Femur (tissue), 1 donor: ENCODE measurements at regions not wholly inside any gene's neighbourhood (a gene's known extent, or its start where the extent isn't known, plus 50 kb on each side); places are given as distances from the start of the nearest gene placed in this dataset.
A peak's percentile ranks its signal among the peaks of the same experiment; 100 is the strongest.

Source experiments
- DNase-seq: peaks from one replicate; pipeline ENCODE4 v3.0.0-alpha.2; 2017

DNA sequence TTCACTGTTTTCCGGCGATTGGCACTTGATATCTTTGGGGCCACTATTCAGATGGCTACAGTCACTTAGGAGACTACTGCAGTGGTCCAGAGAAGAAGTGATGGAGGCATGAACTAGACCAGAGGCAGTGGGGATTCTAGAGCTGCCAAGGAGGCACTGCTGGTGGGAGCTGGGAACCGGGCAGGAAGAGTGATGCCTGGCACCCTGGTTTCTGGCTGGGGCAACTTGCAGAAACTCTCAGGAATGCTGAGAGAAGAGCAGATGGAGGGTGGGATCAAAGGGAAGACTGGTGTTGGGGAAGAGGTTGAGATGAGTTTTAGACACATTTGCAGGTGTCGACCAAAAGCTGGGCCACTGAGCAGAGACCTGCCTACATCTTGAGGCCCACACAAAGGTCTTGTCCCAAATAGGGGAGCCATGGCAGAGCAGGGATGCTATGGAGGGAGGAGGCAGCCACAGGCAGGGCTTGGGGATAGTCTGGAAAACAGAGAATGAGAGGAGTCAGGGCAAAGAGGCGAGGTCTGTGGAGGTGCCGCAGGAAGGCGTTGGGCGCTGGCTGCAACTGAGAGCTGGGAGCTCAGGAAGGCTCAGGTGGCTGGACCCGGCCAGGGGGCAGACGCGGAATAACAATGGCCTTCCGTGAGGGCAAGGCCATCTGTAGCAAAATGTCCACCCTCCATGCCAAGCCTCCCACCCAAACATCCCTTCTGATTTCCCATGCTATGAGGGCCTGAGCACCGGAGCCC is 118.9 kb downstream of the TOMM20 start:
- DNase-seq, result no peak

DNA sequence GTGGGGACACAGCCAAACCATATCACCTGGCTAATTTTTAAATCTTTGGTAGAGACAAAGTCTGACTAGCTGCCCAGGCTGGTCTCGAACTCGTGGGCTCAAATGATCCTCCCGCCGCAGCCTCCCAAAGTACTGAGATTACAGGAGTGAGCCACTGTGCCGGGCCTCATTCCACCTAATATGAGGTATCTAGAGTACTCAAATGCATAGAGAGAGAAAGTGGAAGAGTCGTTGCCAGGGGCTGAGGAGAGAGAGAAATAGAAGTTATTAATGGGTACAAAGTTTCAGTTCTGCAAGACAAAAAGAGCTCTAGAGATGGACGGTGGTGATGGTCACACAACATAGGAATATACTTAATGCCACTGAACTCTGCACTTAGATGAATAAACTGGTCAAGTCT is 119.6 kb downstream of the TOMM20 start:
- no peak for DNase-seq

DNA sequence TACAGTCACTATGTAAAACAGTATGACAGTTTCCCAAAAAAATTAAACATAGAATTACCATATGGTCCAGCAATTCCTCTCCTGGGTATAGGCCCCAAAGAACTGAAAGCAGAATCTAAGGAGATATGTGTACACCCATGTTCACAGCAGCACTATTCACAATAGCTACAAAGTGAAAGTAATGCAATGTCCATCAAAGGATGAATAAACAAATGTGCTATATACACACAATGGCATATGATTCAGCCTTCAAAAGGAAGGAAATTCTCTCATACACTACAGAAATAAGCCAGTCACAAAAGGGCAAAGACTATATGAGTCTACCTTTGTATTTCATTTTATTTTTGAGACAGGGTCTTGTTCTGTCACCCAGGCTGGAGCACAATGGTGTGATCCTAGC is 120.4 kb downstream of the TOMM20 start:
- no peak for DNase-seq

DNA sequence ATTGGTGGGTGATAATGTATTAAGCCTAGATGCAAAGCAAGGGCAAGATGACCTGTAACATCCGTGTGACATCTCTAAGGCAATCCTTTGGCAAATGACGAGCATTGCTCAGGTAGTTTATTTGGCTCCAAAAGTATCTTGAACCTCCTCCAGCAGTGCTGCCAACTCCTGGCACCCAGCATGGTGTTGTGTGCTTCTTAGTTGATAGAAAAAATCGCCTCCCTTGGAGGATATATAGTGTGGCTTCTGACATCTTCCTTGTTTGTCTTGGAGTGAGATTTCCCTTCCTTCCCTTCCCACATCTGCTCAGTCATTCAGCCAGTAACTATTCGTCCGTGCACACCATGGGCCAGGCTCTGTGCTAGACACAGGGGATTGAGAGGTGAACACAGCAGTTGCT is 121.8 kb downstream of the TOMM20 start:
- no peak for DNase-seq

DNA sequence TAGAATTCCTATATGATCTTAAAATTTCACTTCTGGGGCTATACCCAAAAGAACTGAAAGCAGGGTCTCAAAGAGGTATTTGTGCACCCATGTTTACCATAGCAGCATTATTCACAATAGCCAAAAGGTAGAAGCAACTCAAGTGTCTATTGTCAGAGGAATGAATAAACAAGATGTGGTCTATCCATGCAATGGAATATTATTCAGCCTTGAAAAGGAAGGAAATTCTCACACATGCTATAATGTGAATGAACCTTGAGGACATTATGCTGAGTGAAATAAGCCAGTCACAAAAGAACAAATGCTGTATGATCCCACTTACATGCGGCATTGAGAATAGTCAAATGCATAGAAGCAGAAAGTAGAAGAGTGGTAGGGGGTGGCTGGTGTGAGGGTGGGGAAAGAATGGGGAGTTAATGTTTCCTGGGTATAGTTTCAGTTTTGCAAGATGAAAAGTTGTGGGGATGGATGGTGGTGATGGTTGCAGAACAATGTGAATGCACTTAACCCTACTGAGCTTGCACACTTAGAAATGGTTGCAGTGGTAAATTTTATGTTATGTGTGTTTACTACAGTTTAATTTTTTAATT is 122.4 kb downstream of the TOMM20 start:
- no peak for DNase-seq

DNA sequence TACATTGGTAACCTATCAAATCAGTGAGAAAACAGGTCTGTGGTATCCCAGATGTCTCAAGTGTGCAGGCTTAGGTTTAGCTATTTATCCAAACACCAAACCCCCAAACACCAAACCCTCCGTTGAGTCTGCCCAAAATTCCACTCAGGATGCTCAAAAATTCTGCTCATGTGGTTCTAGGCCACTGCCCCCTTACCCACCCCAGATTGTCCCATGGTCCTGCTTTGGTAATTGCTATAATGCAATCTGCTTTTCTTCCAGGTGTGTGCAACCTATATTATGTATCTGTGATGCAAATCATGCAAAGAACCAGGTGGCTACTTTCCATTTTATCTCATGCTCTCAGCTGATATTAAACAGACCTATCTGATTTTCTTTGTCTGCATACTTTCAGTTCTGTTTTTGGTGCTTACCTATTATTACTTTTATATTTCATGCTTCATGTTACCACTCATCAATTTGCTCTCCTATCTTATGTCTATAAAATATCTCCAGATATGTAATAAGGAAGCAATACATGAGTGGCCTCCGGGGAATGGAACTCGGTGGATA is 123.7 kb downstream of the TOMM20 start:
- no peak for DNase-seq

DNA sequence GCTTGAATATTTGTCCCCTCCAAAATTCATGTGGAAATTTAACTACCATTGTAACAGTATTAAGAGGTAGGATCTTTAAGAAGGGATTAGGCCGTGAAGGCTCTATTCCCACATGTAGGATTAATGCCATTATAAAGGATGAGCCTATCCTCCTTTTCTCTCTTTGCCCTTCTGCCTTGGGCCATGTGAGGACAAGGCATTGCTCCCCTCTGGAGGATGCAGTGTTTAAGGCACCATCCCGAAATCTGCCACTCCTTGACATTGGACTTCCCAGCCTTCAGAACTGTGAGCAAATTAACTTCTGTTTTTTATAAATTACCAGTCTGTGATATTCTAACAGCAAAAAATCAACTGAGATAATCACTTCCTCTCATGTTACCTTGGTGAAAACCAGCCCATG is 124.4 kb downstream of the TOMM20 start:
- no peak for DNase-seq

DNA sequence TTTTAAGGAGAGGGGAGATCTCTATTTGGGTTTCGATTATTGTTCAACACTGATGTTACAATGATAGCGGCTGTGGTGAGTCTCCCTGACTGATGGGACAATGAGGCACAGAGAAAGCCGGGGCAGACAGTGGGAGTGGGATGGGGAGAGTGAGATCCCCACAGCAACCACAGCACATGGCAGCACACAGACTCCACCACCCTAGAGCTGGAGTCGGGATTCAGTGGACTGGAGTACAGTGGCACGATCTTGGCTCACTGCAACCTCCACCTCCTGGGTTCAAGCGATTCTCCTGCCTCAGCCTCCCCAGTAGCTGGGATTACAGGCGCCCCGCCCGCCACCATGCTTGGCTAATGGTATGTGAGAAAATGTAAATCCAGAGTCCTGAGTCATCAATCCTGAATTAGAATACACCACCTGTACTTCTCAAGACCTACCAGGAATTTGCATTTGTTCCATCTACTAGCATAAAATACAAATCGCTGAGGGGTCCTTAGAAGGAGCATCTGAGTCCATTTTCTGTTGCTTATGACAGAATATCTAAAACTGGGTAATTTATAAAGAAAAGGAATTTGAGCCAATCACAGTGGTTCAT is 125.8 kb downstream of the TOMM20 start:
- DNase-seq, result no peak

DNA sequence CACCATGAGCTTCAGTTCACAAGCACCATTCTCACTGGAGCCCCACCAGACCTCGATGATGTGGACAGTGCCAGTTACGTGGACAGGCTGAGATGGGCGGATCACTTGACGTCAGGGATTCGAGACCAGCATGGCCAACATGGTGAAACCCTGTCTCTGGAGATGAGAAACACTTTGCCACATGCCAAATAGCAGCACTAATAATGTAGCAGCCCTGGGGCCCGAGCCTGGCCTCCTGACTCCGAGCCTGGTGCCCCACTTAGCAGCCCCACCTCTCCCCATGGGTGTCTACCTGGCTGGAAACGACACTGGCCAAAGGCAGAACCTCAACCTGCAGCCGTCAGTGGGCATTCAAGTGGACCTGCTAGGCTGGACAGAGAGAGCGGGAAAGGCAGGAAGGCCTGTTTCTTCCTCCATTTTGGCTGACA is 129.1 kb downstream of the TOMM20 start:
- DNase-seq, result no peak

DNA sequence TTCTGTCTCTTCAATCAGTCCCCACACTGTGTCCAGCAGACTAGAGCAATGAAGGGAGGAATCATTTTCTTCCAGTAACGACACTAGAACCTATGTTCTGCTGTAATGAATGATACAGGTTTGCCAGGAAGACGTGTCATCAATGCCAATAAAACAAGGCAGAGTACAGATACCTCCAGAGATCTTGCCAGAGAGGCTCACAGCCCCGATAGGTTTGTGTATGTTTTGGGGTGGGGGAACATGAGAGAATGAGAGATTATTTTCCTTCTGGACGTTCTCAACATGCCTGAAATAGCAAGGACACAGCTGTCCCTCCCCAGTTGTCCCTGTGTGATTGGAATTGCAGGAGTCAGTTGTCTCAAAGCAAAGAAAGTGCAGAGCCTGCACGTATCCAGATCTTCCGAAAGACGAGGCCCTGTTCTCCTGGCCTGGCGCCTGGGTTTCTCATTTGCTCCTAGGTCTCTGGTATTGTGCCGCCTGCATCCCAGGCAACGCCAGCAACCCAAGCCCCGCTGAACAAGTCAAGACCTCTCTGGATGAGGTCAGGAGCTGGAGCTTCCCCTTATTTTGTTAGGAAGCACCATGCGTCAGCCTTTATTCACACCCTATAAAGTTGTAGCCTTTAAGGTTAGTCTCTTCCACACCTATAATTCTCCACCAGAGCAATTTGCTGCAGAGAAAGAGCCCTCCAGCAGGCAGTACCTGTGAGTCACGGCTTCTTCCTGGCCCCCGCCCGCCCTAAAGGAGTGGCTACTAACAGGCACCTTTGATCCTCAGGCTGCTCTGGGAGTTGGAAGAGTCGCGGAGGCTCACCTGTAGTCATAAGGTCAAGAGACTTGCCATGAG is 130.5 kb downstream of the TOMM20 start:
- DNase-seq, result peak; percentile 84

DNA sequence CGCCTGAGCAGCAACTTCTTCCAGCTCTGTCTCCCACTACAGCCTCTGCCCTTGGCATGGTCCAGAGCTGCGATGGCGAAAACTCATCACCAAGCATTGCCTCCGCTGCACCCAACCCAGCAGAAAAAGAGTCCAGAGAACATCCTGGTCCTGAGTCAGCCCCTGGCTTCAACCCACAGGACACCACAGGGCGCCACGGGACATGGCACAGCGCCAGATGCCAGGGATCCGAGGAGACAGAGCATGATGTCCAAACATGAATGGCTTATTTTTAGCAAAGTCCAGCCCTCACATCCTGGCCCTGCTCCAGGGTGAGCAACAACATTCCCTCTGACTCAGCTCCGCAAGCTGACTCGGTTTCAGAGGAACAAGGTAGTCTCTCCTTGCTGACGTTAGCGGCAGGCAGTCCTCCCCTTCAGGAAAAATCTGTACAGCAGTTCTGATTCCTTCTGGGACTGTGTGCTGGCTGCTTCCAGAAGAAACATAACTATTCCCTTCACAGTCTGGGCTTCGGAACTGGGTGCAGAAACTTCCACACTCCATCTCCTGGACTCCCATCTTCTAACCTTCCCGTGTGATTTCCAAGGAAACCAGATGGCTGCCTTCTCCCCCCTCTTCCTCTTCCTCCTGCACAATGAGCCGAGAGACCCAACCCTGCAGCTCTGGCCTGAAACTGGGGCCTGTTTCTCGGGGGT is 131.3 kb downstream of the TOMM20 start:
- DNase-seq, result peak; percentile 94

DNA sequence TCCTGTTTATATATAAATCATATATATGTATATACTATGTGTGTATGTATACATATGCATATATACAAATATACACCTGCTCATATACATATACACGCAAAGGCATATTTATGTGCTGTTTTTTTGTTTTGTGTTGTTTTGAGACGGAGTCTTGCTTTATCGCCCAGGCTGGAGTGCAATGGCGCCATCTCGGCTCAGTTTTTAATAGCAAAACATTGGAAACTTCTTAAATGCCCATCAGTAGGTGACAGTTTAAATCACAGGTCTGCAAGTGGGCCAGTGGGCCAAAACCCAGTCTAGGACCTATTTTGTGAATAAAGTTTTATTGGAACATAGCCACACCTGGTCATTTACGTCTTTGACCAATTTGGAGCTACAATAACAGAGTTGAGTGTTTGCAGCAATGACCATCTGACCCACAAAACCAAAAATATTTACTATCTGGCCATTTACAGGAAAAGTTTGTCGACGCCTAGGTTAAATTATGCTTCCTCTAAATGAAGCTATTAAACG is 132.3 kb downstream of the TOMM20 start:
- DNase-seq, result no peak

DNA sequence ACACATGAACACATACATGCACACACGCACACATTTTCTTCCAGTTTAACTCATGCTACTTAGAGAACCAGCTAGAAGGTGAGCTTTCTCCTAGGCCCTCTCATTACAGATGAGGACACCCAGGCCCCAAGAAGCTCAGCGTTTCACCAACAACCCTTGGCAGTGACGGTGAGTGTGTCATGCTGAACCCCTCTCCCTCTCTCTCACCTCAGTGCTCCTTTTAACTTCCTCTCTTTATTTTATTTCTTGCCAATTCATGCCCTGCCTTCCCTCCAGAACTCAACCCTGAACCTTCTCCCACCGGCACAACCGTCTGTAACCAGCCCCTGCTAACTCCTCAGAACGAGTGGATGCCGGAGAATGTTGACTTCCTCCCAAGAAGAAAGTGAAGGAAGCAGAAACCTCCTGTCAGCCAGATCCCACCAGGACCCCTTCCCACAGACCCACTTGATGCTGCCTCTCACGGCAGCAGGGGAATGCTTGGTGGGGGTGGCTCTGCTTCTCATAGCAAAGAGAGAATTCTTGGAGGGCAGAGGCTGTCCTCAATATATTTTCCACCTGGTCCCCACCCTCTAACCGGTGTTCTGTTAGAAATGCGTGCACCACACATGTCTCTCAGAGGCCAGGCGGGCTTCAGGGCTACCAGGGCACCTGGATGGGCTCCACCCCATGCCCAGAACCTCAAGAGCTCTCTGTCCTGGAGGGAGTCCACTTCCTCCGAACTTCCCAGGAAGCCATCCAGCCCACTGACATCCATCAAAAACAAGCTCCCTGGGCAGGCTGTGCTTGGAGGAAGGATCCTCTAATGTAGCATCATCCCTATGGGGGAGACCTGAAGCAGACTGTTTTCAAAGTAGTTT is 134.0 kb downstream of the TOMM20 start:
- no peak for DNase-seq

DNA sequence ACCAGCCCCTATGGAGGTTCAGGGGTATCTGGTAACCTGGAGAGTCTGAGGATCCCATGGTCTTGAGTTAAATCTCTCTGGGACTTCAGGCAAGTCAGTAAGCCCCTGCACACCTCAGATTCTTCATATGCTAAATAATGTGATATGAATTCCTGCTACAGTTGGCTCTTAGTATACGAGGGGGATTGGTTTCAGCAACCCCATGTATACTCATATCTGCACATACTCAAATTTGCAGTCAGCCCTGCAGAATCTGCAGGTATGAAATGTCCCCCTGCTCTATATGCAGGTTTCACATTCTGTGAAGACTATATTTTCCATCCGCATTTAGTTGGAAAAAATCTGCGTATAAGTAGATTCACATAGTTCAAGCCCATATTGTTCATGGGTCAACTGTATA is 136.6 kb downstream of the TOMM20 start:
- DNase-seq, result no peak

DNA sequence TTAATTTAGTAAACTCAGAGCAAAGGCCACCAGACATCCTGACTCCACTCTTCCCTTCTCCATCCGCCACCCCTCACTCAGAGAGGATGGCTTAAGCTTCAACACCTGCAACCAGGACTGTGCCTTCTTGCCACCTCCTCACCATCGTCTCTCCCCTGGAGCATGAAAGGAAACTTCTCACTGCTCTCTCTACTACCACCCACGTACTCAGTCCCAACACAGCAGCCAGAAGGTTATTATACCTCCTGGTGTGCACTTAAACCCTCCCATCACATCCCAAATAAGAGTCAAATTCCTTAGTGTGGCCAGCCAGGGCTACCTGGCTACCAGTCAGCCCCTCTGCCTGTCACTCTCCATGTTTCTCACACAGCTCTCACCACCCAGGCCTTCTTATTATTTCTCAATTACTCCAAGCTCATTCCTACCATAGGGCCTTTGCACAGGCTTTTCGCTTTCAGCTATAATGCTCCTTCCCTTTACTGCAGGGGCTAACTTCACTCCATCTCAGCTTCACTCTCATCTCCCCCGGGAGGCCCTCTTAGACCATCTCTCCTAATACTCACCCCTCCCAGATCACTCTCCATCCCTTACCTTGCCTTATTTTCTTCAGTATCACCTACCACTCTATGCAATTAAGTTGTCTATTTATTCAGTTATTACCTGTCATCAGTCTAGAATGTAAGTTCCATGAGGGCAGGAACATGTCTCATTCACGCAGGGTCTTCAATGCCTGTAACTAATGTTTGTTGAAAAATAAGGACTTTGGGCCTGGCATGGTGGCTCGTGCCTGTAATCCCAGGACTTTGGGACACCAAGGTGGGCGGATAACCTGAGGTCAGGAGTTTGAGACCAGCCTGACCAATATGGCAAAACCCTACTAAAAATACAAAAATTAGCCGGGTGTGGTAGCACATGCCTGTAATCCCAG is 137.5 kb downstream of the TOMM20 start:
- DNase-seq, result no peak

DNA sequence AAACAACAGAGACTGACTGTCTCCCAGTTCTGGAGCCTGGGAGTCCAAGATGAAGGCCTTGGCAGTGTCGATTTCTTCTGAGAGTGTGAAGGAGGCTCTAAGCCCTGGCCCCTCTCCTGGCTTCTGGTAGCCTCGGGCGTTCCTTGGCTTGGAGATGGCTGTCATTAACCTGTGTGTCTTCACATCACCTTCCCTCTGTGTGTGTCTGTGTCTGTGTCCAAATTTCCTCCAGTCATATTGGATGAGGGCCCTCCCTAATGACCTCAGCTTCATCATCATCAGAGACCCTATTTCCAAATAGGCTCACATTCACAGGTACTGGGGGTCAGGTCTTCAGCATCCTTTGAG is 138.3 kb downstream of the TOMM20 start:
- no peak for DNase-seq

DNA sequence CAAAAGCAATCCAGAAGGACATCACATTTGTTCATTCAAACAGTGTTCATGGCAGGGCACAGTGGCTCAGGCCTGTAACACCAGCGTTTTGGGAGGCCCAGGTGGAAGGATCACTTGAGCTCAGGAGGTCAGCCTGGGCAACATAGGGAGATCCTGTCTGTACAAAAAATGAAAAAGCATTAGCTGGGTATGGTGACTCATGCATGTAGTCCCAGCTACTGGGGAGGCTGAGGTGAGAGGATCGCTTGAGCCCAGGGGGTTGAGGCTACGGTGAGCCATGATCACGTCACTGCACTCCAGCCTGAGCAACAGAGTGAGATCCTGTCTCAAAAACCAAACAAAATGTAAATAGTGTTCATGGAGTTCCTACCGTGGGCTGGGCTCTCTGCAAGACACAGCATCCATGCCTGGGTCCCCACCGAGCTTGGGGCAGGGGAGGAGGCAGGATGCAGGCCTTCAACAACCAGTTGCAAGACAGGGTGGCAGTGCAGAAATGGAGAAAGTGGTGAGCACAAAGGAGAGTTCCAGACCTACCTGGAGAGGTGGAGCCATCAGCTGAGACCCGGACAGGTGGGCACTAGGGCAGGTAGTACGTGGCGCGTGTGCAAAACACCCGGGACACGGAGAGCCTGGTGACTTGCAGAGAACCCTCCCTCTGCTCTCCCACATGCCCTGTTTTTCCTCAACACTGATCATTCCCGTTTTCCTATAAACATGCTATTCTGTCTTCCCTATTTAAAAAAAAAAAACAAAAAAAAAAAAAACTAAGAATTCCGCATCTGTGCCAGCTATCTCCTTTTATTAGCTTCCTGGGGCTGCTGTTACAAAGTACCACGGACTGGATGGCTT is 138.9 kb downstream of the TOMM20 start:
- no peak for DNase-seq

DNA sequence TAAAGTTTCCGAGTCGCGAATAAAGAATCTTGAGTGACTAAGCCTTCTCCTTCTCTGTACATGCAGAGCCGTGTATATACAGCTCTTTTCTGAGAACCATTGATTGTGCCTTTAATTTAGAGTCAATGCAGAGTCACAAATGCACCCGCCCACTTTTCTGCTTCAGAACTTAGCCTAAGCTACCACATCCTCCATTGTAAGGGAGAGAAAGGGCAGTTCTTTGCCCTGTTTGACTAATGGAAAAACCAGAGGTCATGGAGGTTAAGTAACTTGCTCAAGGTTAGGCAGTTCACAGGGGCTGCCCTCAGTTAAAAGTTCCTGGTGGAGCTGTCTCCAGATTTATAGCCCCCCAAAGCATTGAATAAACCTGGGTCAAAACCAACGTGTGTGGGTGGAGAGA is 139.6 kb downstream of the TOMM20 start:
- DNase-seq, result no peak

DNA sequence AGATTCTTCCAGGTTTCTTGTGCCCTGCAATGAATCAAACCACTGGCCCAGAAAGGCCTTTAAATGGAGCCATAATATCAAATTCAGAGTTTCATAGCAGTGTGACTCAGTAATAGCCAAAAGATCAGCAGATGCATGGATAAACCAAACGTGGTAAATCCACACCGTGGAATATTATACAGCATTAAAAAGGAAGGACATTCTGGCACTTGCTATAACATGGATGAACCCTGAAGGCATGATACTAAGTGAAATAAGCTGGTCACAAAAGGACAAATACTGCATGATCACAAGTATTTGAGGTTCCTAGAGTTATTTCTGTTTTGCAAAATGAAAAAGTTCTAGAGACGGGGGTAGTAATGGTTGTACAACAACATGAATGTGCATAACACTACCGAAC is 140.1 kb downstream of the TOMM20 start:
- no peak for DNase-seq
